Karpas-422 (cell line): ENCODE measurements at regions not wholly inside any gene's neighbourhood (a gene's known extent, or its start where the extent isn't known, plus 50 kb on each side); places are given as distances from the start of the nearest gene placed in this dataset.
A peak's percentile ranks its signal among the peaks of the same experiment; 100 is the strongest.

Source experiments
- DNase-seq: peaks from one replicate; pipeline ENCODE4 v3.0.0-alpha.2; 2015
- H2AFZ ChIP-seq: fragments of 200-600 bp; sonication (generic); 2 replicates; pipeline ENCODE4 v1.6.1; 2014; ENCODE audit warnings: antibody characterized with exemption, low read length, mixed read lengths
- H3K27ac ChIP-seq: fragments of 200-600 bp; sonication (generic); 2 replicates; pipeline ENCODE4 v1.5.1; 2014; ENCODE audit warnings: mild to moderate bottlenecking, low read length, moderate library complexity
- H3K27me3 ChIP-seq: fragments of 200-600 bp; sonication (generic); 2 replicates; pipeline ENCODE4 v1.6.1; 2014; ENCODE audit warnings: low read length, mixed read lengths
- H3K36me3 ChIP-seq: fragments of 200-600 bp; sonication (generic); 2 replicates; pipeline ENCODE4 v1.6.1; 2014; ENCODE audit warnings: low read length, mixed read lengths; ENCODE audit not compliant: insufficient read depth
- H3K4me1 ChIP-seq: fragments of 200-600 bp; sonication (generic); 2 replicates; pipeline ENCODE4 v1.6.1; 2014; ENCODE audit warnings: mild to moderate bottlenecking, low read length, mixed read lengths
- H3K4me2 ChIP-seq: fragments of 200-600 bp; sonication (generic); 2 replicates; pipeline ENCODE4 v1.6.1; 2014; ENCODE audit warnings: low read length, low read depth, mild to moderate bottlenecking; ENCODE audit not compliant: poor library complexity, severe bottlenecking
- H3K4me3 ChIP-seq: fragments of 200-600 bp; sonication (generic); 2 replicates; pipeline ENCODE4 v1.5.1; 2014; ENCODE audit warnings: mild to moderate bottlenecking, antibody characterized with exemption, low read length, mixed read lengths
- H3K79me2 ChIP-seq: fragments of 200-600 bp; sonication (generic); 2 replicates; pipeline ENCODE4 v1.6.1; 2014; ENCODE audit warnings: mild to moderate bottlenecking, low read length, mixed read lengths
- H3K9ac ChIP-seq: fragments of 200-600 bp; sonication (generic); 2 replicates; pipeline ENCODE4 v1.6.0; 2014; ENCODE audit warnings: low read length
- H3K9me2 ChIP-seq: fragments of 200-600 bp; sonication (generic), shearing (Covaris generic); replicated peaks from 2 replicates; pipeline ENCODE4 v1.6.0; 2014; ENCODE audit warnings: mild to moderate bottlenecking, low read length, moderate library complexity; ENCODE audit not compliant: insufficient read depth
- H3K9me3 ChIP-seq: fragments of 300-700, 200-600 bp; sonication (generic); 2 replicates; pipeline ENCODE4 v1.6.1; 2014; ENCODE audit warnings: low read length, mixed read lengths
- H4K20me1 ChIP-seq: fragments of 200-600 bp; sonication (generic); 2 replicates; pipeline ENCODE4 v1.6.1; 2014; ENCODE audit warnings: mild to moderate bottlenecking, antibody characterized with exemption, low read length, low read depth; ENCODE audit not compliant: insufficient read depth

- no peak overlapping the region for H2AFZ ChIP-seq
- no peak overlapping the region for H3K9ac ChIP-seq
- H3K79me2 ChIP-seq, result no peaks in the 10 kb centered on the region
- H3K27ac ChIP-seq, result no peak overlapping the region
- DNase-seq, result no peak
- H4K20me1 ChIP-seq, result no peaks in the 10 kb centered on the region
- H3K9me3 ChIP-seq, result no peaks in the 10 kb centered on the region
- H3K9me2 ChIP-seq, result no peaks in the 10 kb centered on the region
- H3K4me3 ChIP-seq, result no peak overlapping the region
- no peaks in the 10 kb centered on the region for H3K4me1 ChIP-seq
- no peaks in the 10 kb centered on the region for H3K36me3 ChIP-seq
- H3K27me3 ChIP-seq, result no peaks in the 10 kb centered on the region
- no peak overlapping the region for H3K4me2 ChIP-seq
Observed at GRCh38 chr2:175627405-175627804, 374.7 kb downstream of the LNPK start.

DNA sequence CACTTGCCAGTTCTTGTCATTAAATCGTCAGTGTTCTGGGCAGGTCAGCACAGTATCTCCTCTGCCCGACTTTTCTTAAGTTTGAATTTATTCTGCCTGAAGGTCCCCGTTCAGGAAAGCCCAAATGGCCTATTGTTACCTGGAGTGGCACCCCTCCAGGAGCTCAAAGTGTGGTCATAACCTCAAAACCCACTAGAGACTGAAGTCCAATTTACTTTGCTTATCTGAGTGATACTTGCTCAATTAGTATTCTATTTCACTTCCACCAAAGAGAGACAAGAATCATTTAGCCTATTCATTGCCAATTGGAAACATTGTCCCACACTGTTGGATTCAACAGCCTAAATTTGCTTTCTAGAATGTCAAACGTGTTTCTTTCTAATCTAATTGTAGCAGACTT lies 375.3 kb downstream of the LNPK start:
- no peak for DNase-seq
- no peak overlapping the region for H3K4me3 ChIP-seq

GRCh38 chr2:175624785-175625184 lies 377.3 kb downstream of the LNPK start:
- H3K9me2 ChIP-seq, result no peaks in the 10 kb centered on the region
- H3K27me3 ChIP-seq, result no peaks in the 10 kb centered on the region
- H3K9ac ChIP-seq, result no peak overlapping the region
- no peak overlapping the region for H3K4me3 ChIP-seq
- no peaks in the 10 kb centered on the region for H3K79me2 ChIP-seq
- no peaks in the 10 kb centered on the region for H3K4me1 ChIP-seq
- no peaks in the 10 kb centered on the region for H4K20me1 ChIP-seq
- H3K27ac ChIP-seq, result no peak overlapping the region
- no peaks in the 10 kb centered on the region for H3K36me3 ChIP-seq
- H3K4me2 ChIP-seq, result no peak overlapping the region
- no peak overlapping the region for H2AFZ ChIP-seq
- no peak for DNase-seq
- no peaks in the 10 kb centered on the region for H3K9me3 ChIP-seq

More for the DNA sequence above, 375.3 kb downstream of the LNPK start:
- no peaks in the 10 kb centered on the region for H3K9me3 ChIP-seq
- no peaks in the 10 kb centered on the region for H3K9me2 ChIP-seq
- H3K9ac ChIP-seq, result no peak overlapping the region
- H3K4me2 ChIP-seq, result no peak overlapping the region
- H3K79me2 ChIP-seq, result no peaks in the 10 kb centered on the region
- H2AFZ ChIP-seq, result no peak overlapping the region
- no peaks in the 10 kb centered on the region for H3K4me1 ChIP-seq
- H3K36me3 ChIP-seq, result no peaks in the 10 kb centered on the region
- H3K27ac ChIP-seq, result no peak overlapping the region
- H3K27me3 ChIP-seq, result no peaks in the 10 kb centered on the region
- no peaks in the 10 kb centered on the region for H4K20me1 ChIP-seq

- H4K20me1 ChIP-seq, result no peaks in the 10 kb centered on the region
Observed at GRCh38 chr2:175624211-175624761, 377.8 kb downstream of the LNPK start.

GRCh38 chr2:175621821-175622220 lies 380.2 kb downstream of the LNPK start:
- Histone ChIP-seq H3K9ac (no peak overlapping the region), H3K27me3 (no peaks in the 10 kb centered on the region), H3K79me2 (no peaks in the 10 kb centered on the region), H2AFZ (no peak overlapping the region), H3K4me3 (no peak overlapping the region), H3K4me1 (no peaks in the 10 kb centered on the region), H3K4me2 (no peak overlapping the region), H3K9me2 (no peaks in the 10 kb centered on the region), H3K36me3 (no peaks in the 10 kb centered on the region), H3K27ac (no peak overlapping the region), H3K9me3 (no peaks in the 10 kb centered on the region), H4K20me1 (no peaks in the 10 kb centered on the region)
- DNase-seq, result peak; percentile 58

More at GRCh38 chr2:175624211-175624761, 377.8 kb downstream of the LNPK start:
- Histone ChIP-seq H3K4me1 (no peaks in the 10 kb centered on the region), H3K27me3 (no peaks in the 10 kb centered on the region), H3K9ac (no peak overlapping the region), H3K4me3 (no peak overlapping the region), H3K79me2 (no peaks in the 10 kb centered on the region), H2AFZ (no peak overlapping the region), H3K4me2 (no peak overlapping the region), H3K9me3 (no peaks in the 10 kb centered on the region), H3K27ac (no peak overlapping the region), H3K9me2 (no peaks in the 10 kb centered on the region), H3K36me3 (no peaks in the 10 kb centered on the region)
- no peak for DNase-seq

DNA sequence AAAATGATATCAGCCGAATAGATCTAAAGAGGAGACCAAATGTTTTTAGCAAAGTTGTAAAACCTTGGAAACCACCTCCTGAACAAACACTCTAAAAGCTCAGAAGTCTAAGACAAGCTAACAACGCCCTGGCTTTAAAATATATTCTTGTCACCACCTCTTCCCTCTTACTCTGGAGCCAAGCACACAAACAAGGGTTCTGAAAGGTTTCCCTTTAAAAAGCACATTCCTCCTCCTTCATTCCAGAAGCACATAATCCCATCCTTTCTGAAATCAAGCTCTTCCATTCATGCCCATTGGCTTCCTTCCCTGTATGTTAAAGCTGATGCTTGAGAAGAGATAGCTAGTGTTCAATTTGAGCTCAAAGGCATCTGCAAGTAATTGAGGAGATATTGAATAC lies 382.0 kb downstream of the LNPK start:
- Histone ChIP-seq H3K27me3 (no peaks in the 10 kb centered on the region), H4K20me1 (no peaks in the 10 kb centered on the region), H3K36me3 (no peaks in the 10 kb centered on the region), H3K9ac (no peak overlapping the region), H3K9me3 (no peaks in the 10 kb centered on the region), H3K4me3 (no peak overlapping the region), H2AFZ (no peak overlapping the region), H3K4me1 (no peaks in the 10 kb centered on the region), H3K9me2 (no peaks in the 10 kb centered on the region), H3K79me2 (no peaks in the 10 kb centered on the region), H3K4me2 (no peak overlapping the region), H3K27ac (no peak overlapping the region)
- no peak for DNase-seq

DNA sequence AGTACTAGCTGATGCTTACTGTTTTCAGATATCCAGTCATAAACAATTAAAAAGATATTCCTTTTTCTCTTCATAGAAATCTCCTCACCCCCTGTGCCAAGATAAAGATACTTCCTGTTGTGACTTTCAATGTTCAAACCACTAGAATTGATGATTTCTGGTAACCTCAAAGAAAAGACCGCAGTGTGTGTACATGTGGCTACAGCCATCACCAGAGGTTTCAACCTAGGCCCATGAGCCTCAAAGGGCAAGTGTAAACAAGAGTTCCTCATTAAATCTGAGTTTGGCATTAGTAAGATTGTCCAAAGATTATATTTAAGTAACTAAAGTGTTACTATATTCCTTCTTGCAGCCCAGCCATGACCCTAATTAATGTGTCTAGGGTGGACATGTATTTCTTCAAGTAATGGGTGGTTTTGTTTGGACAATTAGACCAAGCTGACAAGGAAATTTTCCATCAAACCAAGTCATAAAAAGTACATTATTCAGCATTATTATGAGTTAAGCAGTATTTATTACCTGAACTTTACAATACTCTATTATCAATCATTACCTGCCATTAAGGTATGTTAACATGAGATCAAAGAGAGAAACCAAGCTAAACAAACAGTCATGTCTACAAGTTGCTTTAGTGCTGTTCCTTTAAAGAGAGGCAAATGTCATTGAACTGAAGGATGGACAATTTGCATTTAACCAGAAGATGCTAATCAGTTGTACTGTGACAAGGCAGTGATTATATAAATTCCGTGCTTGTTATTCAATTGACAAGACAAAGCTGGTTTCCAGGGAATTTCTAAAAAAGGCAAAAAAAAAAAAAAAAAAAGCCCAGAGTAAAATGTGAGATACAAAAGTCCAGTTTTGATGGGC lies 382.7 kb downstream of the LNPK start:
- Histone ChIP-seq H3K4me2 (no peak overlapping the region), H3K27ac (no peak overlapping the region), H3K4me3 (no peak overlapping the region), H3K36me3 (no peaks in the 10 kb centered on the region), H3K9ac (no peak overlapping the region), H3K79me2 (no peaks in the 10 kb centered on the region), H3K27me3 (no peaks in the 10 kb centered on the region), H3K4me1 (no peaks in the 10 kb centered on the region), H4K20me1 (no peaks in the 10 kb centered on the region), H3K9me2 (no peaks in the 10 kb centered on the region), H3K9me3 (no peaks in the 10 kb centered on the region), H2AFZ (no peak overlapping the region)
- DNase-seq, result no peak

DNA sequence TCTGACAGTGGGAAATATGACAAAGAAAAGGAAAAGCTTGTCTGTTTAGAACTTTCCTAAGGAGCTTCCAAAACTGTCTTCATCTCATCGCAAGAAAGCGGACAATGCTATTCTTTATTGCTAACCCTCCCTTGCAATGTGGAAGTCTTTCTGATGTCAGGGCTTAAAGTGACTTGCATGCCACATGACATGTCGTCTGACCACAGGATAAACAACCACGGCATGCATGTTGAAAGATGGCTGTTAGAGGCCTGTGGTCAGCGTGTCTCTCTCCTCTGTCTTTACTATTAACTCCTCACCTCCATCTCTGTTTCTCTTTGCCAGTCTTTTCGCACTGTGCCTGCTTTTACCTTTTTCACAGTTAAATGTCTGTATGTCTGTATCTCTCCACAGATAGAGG lies 389.8 kb downstream of the LNPK start:
- Histone ChIP-seq H3K4me3 (no peak overlapping the region), H3K27me3 (no peaks in the 10 kb centered on the region), H3K36me3 (no peaks in the 10 kb centered on the region), H3K4me2 (no peak overlapping the region), H3K27ac (no peak overlapping the region), H4K20me1 (no peaks in the 10 kb centered on the region), H3K79me2 (no peaks in the 10 kb centered on the region), H3K9me2 (no peaks in the 10 kb centered on the region), H3K4me1 (peaks cover 6% of the 10 kb centered on the region), H3K9me3 (no peaks in the 10 kb centered on the region), H2AFZ (no peak overlapping the region), H3K9ac (no peak overlapping the region)
- no peak for DNase-seq
